Astrocyte of the spinal cord (primary cell): ENCODE measurements at regions not wholly inside any gene's neighbourhood (a gene's known extent, or its start where the extent isn't known, plus 50 kb on each side); places are given as distances from the start of the nearest gene placed in this dataset.
"Not testable (repeated sequence)": the region's sequence is repeated elsewhere in the genome, so short reads cannot be mapped to it uniquely, and the experiment has no call there.

ENCODE experiments used
- DNase-seq: peaks from one replicate; pipeline ENCODE4 v3.0.0; 2011; ENCODE audit warnings: low read depth, low spot score
- H3K4me3 ChIP-seq: 2 replicates; pipeline ENCODE4 v1.5.1; 2011; ENCODE audit warnings: low read depth, mild to moderate bottlenecking, low read length, moderate library complexity
- in situ Hi-C: cut with HindIII; loops from 2 replicates; pipeline ENCODE4 v1.10.0; 2017; ENCODE audit warnings: low sequenced_read_pairs
- TF ChIP-seq, protein P1 (sequence below): IDR thresholded peaks from 2 replicates; pipeline ENCODE4 v1.5.1; 2012; ENCODE audit warnings: low read depth, mild to moderate bottlenecking, low read length, inconsistent platforms

DNA sequence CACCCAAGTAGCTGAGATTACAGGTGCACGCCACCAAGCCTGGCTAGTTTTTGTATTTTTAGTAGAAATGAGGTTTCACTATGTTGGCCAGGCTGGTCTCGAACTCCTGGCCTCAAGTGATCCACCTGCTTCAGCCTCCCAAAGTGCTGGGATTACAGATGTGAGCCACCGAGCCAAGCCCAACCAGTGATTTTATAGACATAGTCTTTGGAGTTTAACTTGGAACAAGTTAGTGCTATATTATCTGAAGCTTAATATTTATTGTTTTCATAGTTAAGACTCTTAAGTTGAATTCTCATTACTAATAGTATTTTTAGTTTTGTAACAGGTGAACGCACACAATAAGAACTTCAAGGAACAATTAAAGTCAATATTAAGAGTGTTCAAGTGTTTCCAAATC lies 122.1 kb downstream of the SPAG6 start:
- DNase-seq, H3K4me3 ChIP-seq, in situ Hi-C loops: not testable (repeated sequence)

- in situ Hi-C loops = no loop called here
- H3K4me3 ChIP-seq = no peak overlapping the region
These were observed 123.4 kb downstream of the SPAG6 start for GRCh38 chr10:22468570-22469320.

DNA sequence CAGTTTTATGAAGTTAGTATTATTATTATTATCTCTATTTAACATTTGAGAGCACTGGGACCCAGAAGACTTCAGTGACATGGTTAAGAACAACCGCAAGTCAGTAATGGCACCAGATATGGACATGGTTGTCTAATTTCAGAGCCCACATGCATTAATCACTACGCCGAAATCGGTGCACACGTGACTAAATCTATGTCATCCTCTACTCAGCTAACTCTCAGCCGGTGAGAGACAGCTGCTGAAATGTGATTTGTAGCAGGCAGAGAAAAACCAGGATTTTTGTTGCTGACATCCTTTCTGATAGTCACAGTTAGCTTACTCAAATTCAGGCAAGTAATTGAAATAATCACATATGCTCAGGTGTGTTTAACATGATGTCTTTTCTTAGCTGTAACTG lies 127.7 kb downstream of the SPAG6 start:
- in situ Hi-C loops = no loop called here
- DNase-seq = no peak
- H3K4me3 ChIP-seq = no peak overlapping the region
- TF ChIP-seq, protein P1, sequence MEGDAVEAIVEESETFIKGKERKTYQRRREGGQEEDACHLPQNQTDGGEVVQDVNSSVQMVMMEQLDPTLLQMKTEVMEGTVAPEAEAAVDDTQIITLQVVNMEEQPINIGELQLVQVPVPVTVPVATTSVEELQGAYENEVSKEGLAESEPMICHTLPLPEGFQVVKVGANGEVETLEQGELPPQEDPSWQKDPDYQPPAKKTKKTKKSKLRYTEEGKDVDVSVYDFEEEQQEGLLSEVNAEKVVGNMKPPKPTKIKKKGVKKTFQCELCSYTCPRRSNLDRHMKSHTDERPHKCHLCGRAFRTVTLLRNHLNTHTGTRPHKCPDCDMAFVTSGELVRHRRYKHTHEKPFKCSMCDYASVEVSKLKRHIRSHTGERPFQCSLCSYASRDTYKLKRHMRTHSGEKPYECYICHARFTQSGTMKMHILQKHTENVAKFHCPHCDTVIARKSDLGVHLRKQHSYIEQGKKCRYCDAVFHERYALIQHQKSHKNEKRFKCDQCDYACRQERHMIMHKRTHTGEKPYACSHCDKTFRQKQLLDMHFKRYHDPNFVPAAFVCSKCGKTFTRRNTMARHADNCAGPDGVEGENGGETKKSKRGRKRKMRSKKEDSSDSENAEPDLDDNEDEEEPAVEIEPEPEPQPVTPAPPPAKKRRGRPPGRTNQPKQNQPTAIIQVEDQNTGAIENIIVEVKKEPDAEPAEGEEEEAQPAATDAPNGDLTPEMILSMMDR = no peak

More at GRCh38 chr10:22468570-22469320, 123.4 kb downstream of the SPAG6 start:
- no peak for DNase-seq
- TF ChIP-seq, protein P1 = no peak

- TF ChIP-seq, protein P1 = no peak
- in situ Hi-C loops = no loop called here
- H3K4me3 ChIP-seq = no peak overlapping the region
- no peak for DNase-seq
These were observed 128.2 kb downstream of the SPAG6 start for GRCh38 chr10:22473459-22473858.

DNA sequence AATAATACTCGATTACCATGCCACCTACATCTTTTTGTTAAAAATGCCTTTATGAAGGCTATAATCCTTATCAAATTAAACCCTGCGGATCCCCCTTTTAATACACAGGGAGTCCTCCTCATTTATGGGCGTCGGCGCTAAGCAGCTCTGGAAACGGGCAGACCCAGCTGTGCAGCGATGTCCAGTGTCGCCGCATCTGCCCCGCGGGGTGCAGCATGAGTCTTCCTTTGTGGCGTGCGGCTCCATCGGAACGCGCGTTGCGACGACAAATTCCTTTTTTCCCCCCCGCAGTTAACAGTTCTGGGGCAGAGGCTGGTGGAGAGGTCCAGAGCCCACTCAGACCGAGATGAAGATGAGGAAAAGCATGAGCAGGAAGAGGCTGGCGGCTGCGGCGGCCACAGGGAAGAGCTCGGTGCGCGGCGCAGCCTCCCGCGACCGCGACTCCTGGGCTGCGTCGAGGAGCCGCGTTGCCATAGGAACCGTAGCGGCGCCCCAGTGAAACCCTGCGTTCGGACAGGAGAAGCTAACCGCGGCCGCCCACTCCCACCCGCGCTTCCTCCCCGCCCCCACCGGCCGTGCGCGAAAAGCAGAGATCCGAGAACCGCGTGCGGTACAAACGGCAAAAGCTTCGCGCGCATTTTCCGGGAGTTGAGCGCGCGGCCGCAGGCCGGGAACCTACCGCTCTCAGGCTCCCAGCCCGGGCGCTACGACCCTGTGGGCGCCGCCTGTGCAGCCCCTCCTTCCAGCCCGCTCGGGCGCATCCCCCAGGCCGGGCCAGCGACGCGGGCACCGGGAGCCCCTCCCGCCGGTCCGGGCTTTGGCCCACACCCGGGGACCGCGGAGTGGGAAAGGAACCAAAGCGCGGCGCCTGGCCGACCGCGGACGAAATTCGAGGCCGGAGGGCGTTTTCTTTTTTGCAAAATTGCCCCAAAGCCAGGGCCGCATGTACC lies 130.6 kb downstream of the SPAG6 start:
- no peak for DNase-seq
- peak overlapping the region; percentile 28 for H3K4me3 ChIP-seq
- in situ Hi-C loops = no loop called here
- TF ChIP-seq, protein P1 = no peak

DNA sequence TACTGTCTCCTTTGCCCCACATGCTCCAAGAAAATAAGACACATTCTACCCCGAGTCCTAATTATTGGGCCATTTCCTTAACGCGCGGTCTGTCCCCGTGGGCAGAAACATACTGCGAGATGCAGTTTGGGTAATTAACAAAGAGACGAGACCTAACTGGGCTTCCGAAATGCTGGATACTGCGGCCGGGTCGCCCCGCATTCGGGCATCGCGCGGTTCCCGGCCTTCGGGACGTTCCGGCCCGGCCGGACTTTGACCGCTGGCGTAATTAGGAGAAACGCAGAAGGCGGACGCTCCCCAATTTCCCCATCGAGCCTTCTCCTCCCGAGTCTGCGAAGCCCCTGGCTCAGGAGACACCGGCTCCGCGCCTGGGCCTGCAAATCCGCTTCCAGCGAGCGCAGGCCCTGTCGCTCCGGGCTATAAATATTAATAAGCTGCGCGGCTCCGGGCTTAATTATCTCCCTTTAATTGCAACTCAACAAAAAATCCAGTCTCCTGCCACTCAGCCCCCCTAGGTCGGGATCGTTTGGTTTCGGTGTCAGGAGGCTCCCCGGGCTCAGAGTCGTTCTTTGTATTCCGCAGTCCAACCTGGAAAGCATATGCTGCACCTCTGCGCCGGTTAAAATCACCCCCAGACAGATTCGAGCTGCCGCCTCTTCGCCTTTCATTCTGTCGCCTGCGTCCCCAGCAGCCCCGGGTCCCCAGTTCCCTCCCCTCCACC lies 131.5 kb downstream of the SPAG6 start:
- TF ChIP-seq, protein P1 = no peak
- peak overlapping the region; percentile 1 for H3K4me3 ChIP-seq
- in situ Hi-C loops = no loop called here
- no peak for DNase-seq
